ENCODE measurements at regions not wholly inside any gene's neighbourhood (a gene's known extent, or its start where the extent isn't known, plus 50 kb on each side); places are given as distances from the start of the nearest gene placed in this dataset.

- TF ChIP-seq POLR2AphosphoS5 (IDR thresholded peaks at IDR 0.05) (no peak), CTCF (IDR thresholded peaks at IDR 0.05) (no peak), POLR2A (IDR thresholded peaks at IDR 0.05) (no peak), EP300 (IDR thresholded peaks at IDR 0.05) (no peak)
- Histone ChIP-seq H3K36me3 (no peaks in the 10 kb centered on the region), H3K4me1 (peaks cover 3 to 14% (median 5%) of the 10 kb centered on the region in 4 donors), H3K9me3 (no peaks in the 10 kb centered on the region), H3K4me3 (no peak overlapping the region), H3K27ac (no peak overlapping the region), H3K27me3 (no peaks in the 10 kb centered on the region)
- no peak for ATAC-seq (ENCODE audit: low FRiP score in 2 of 2)
- no peak for DNase-seq
- 85 to 89% methylated on average over 2 of the region's 2 CpGs for WGBS, 2 donors
Observed at GRCh38 chr1:186620566-186621350, 59.5 kb downstream of the PTGS2 start.

GRCh38 chr1:186618401-186619170, 61.6 kb downstream of the PTGS2 start:
- WGBS, 2 donors, result 24 to 34% methylated on average over 11 of the region's 11 CpGs
- DNase-seq (peak in 1 of 2 donors; percentile 79), ATAC-seq (ENCODE audit: low FRiP score in 2 of 2) (peak; percentile 80 to 90)
- H3K9me3 ChIP-seq, result no peaks in the 10 kb centered on the region
- peak overlapping the region in 2 of 4 donors; percentile 29 to 38 for H3K4me3 ChIP-seq
- TF ChIP-seq POLR2AphosphoS5 (IDR thresholded peaks at IDR 0.05), result peak; percentile 58 to 70
- no peak for TF ChIP-seq CTCF (IDR thresholded peaks at IDR 0.05)
- TF ChIP-seq POLR2A (IDR thresholded peaks at IDR 0.05), result no peak
- peak in 1 of 4 donors; percentile 25 for TF ChIP-seq EP300 (IDR thresholded peaks at IDR 0.05)
- peak overlapping the region; percentile 38 to 79 (median 67) for H3K27ac ChIP-seq
- peaks cover 3 to 14% (median 5%) of the 10 kb centered on the region in 4 donors for H3K4me1 ChIP-seq
- no peaks in the 10 kb centered on the region for H3K27me3 ChIP-seq
- H3K36me3 ChIP-seq, result no peaks in the 10 kb centered on the region

- ATAC-seq (ENCODE audit: low FRiP score in 2 of 2), result peak in 1 of 2 donors; percentile 43
- no peaks in the 10 kb centered on the region for H3K36me3 ChIP-seq
- no peaks in the 10 kb centered on the region for H3K27me3 ChIP-seq
- H3K9me3 ChIP-seq, result no peaks in the 10 kb centered on the region
- H3K4me3 ChIP-seq, result peak overlapping the region in 2 of 4 donors; percentile 29 to 38
- peak overlapping the region in 3 of 4 donors; percentile 38 to 79 (median 69) for H3K27ac ChIP-seq
- peak in 1 of 2 donors; percentile 21 for DNase-seq
- TF ChIP-seq CTCF (IDR thresholded peaks at IDR 0.05), result no peak
- H3K4me1 ChIP-seq, result peaks cover 3 to 14% (median 5%) of the 10 kb centered on the region in 4 donors
- WGBS, 2 donors, result 49 to 55% methylated on average over 7 of the region's 7 CpGs
Observed at GRCh38 chr1:186617926-186618325, 62.3 kb downstream of the PTGS2 start.

GRCh38 chr1:186616511-186616910, 63.7 kb downstream of the PTGS2 start:
- H3K4me3 ChIP-seq, result no peak overlapping the region
- no peak overlapping the region for H3K27ac ChIP-seq
- peaks cover 3 to 14% (median 5%) of the 10 kb centered on the region in 4 donors for H3K4me1 ChIP-seq
- TF ChIP-seq CTCF (IDR thresholded peaks at IDR 0.05) (no peak), POLR2A (IDR thresholded peaks at IDR 0.05) (no peak), EP300 (IDR thresholded peaks at IDR 0.05) (no peak), POLR2AphosphoS5 (IDR thresholded peaks at IDR 0.05) (no peak)
- H3K9me3 ChIP-seq, result no peaks in the 10 kb centered on the region
- H3K27me3 ChIP-seq, result no peaks in the 10 kb centered on the region
- no peak for DNase-seq
- ATAC-seq (ENCODE audit: low FRiP score in 2 of 2), result no peak
- no peaks in the 10 kb centered on the region for H3K36me3 ChIP-seq

Data from upper lobe of left lung (tissue), 6 donors.